GM12875 (cell line): ENCODE measurements at regions not wholly inside any gene's neighbourhood (a gene's known extent, or its start where the extent isn't known, plus 50 kb on each side); places are given as distances from the start of the nearest gene placed in this dataset.
"Not testable (repeated sequence)": the region's sequence is repeated elsewhere in the genome, so short reads cannot be mapped to it uniquely, and the experiment has no call there.

Experiments
- H3K4me3 ChIP-seq: one replicate; pipeline ENCODE4 v1.5.1; 2011; ENCODE audit warnings: low read depth, low read length, control low read depth
- TF ChIP-seq, protein P1 (sequence below): IDR thresholded peaks from 2 replicates; pipeline ENCODE4 v1.5.1; 2011; ENCODE audit warnings: low read depth, mild to moderate bottlenecking, control low read depth, inconsistent platforms, low read length, moderate library complexity, borderline replicate concordance; ENCODE audit not compliant: insufficient read depth

GRCh38 chr3:43818229-43818628 is 127.5 kb downstream of the ABHD5 start:
- TF ChIP-seq, protein P1, sequence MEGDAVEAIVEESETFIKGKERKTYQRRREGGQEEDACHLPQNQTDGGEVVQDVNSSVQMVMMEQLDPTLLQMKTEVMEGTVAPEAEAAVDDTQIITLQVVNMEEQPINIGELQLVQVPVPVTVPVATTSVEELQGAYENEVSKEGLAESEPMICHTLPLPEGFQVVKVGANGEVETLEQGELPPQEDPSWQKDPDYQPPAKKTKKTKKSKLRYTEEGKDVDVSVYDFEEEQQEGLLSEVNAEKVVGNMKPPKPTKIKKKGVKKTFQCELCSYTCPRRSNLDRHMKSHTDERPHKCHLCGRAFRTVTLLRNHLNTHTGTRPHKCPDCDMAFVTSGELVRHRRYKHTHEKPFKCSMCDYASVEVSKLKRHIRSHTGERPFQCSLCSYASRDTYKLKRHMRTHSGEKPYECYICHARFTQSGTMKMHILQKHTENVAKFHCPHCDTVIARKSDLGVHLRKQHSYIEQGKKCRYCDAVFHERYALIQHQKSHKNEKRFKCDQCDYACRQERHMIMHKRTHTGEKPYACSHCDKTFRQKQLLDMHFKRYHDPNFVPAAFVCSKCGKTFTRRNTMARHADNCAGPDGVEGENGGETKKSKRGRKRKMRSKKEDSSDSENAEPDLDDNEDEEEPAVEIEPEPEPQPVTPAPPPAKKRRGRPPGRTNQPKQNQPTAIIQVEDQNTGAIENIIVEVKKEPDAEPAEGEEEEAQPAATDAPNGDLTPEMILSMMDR, result no peak
- no peak overlapping the region for H3K4me3 ChIP-seq

DNA sequence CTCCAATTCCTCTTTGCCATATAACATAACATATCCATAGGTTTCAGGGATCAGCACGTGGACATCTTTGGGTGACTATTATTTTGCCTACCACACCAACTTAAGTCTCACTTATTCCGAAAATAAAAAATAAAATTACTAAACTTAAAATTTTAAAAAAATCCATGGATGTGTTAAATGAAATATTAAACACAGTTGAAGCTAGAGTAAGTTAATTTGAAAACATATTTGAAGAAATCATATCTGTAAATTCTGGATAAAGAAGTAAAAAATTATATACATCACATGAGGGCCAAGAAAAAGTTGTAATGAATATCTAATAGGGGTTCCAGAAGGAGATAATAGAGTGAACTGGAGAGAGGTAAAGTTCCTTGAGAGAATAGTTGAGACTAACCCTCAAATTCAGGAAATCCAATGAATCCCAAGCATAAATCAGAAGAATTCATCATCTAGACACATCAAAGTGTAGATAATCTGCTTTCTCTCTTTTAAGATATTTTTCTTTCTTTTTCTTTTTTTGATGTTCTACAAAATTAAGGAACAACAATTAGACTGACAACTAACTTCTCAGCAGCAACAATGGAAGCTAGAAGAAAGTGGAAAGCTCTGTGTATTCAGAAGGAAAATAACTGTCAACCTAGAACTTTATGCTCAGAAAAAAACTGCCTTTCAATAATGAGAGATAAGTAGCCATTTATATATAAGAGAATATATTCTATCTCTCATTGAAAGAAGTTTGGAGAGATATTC is 147.4 kb downstream of the ABHD5 start:
- TF ChIP-seq, protein P1, result no peak
- no peak overlapping the region for H3K4me3 ChIP-seq

- TF ChIP-seq, protein P1, result no peak
- H3K4me3 ChIP-seq, result no peak overlapping the region
Observed at GRCh38 chr3:43838877-43839276, 148.1 kb downstream of the ABHD5 start.

GRCh38 chr3:43843386-43843785 is 152.6 kb downstream of the ABHD5 start:
- no peak overlapping the region for H3K4me3 ChIP-seq
- TF ChIP-seq, protein P1, result no peak

DNA sequence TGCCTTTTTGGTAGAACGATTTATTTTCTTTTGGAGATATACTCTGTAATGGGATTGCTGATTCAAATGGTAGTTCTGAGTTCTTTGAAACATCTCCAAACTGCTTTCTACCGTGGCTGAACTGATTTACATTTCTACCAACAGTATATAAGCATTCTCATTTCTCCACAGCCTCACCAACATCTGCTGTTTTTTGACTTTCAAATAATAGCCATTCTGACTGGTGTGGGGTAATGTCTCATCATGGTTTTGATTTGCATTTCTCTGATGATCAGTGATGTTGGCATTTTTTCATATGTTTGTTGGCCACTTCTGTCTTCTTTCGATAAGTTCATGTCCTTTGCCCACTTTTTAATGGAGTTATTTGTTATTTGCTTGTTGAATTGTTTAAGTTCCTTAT is 154.0 kb downstream of the ABHD5 start:
- TF ChIP-seq, protein P1, result no peak
- H3K4me3 ChIP-seq, result no peak overlapping the region

- H3K4me3 ChIP-seq, result not testable (repeated sequence)
Observed at GRCh38 chr3:43845553-43845952, 154.8 kb downstream of the ABHD5 start.

- TF ChIP-seq, protein P1, result no peak
- H3K4me3 ChIP-seq, result no peak overlapping the region
Observed at GRCh38 chr3:43852066-43852465, 161.3 kb downstream of the ABHD5 start.

DNA sequence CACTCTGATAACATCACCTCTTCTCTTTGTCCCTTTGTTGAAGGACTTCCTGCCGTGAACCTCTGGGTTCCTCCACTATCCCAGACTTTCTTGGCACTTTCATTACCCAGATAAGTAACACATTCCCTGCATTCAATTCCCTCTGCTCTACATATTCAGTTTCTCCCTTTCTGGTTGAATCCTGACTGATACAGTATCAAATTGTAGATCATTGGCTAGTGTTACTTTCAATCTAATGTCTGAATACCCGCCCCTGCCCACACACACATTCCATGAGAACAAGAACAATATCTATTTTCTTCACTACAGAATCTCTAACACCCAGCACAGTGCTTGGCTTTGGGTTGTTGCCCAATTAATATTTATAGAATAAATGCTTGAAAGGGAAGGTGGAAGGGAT is 163.5 kb downstream of the ABHD5 start:
- H3K4me3 ChIP-seq, result no peak overlapping the region
- TF ChIP-seq, protein P1, result no peak
